Adrenal gland (tissue), 9 donors: ENCODE measurements at regions not wholly inside any gene's neighbourhood (a gene's known extent, or its start where the extent isn't known, plus 50 kb on each side); places are given as distances from the start of the nearest gene placed in this dataset.

Experiments
- DNase-seq, 7 donors: peaks; one replicate each; pipeline ENCODE4 v3.0.0-alpha.2; 2019 to 2020
- H3K27ac ChIP-seq, 5 donors: fragments of 200-600 bp; sonication (generic) in 4 of 5; 1 replicate in 3 of 5; 2 replicates in 2 of 5; pipeline versions ENCODE4 v1.5.1 to v1.8.0; 2016 to 2020; ENCODE audit warnings: mild to moderate bottlenecking in 1 of 5
- H3K27me3 ChIP-seq: fragments of 200-600 bp; 2 replicates; pipeline ENCODE4 v1.8.0; 2021
- H3K36me3 ChIP-seq, 2 donors: fragments of 200-600 bp; replicated peaks in 1 of 2; 1 replicate in 1 of 2; 2 replicates in 1 of 2; pipeline versions ENCODE4 v1.5.1 to v1.8.0; 2018 to 2022
- H3K4me1 ChIP-seq, 2 donors: fragments of 200-600 bp; replicated peaks in 1 of 2; 1 replicate in 1 of 2; 2 replicates in 1 of 2; pipeline versions ENCODE4 v1.5.1 to v1.8.0; 2018 to 2021
- H3K4me3 ChIP-seq, 4 donors: fragments of 200-600 bp; sonication (generic) in 3 of 4; one replicate each; pipeline ENCODE4 v1.5.1; 2016 to 2018
- H3K9me3 ChIP-seq, 3 donors: fragments of 200-600 bp; sonication (generic) in 1 of 3; replicated peaks in 1 of 3; 1 replicate in 2 of 3; 2 replicates in 1 of 3; pipeline versions ENCODE4 v1.5.1 to v1.8.0; 2016 to 2021
- POLR2A ChIP-seq, 2 donors: fragments of 450-650 bp; IDR thresholded peaks; one replicate each; pipeline ENCODE4 v1.6.1; 2017; ENCODE audit warnings: antibody characterized with exemption in 2 of 2, mild to moderate bottlenecking in 2 of 2, moderate library complexity in 1 of 2
- WGBS, 4 donors: extraction: QIAGEN DNeasy Blood & Tissue Kit in 2 of 4; methylation state at CpG; one replicate each; pipeline versions ENCODE4 v1.1.5 to v1.1.7; 2013 to 2017; 5-methylcytosine and 5-hydroxymethylcytosine counted together
- intact Hi-C, 2 donors: fragments of 100-400 bp; cut with DNase I; formaldehyde crosslinking; loops; one replicate each; pipeline versions ENCODE4 v1.14.1 to v1.15.0; 2022 to 2023
- TF ChIP-seq, protein P1 (sequence below), 6 experiments: fragments of 450-650 bp in 4 of 6; fragments of 200-600 bp in 2 of 6; sonication (generic) in 1 of 6; IDR thresholded peaks; 1 replicate in 5 of 6; 2 replicates in 1 of 6; pipeline versions ENCODE4 v1.5.1 to v1.8.0; 2016 to 2021; ENCODE audit warnings: antibody characterized with exemption in 6 of 6, mild to moderate bottlenecking in 2 of 6, moderate library complexity in 1 of 6
- donor health status: healthy with polysubstance abuse.
- donor health status: Bipolar disorder and iron deficiency.
- donor health status: DM: yes; HTN: yes; CAD: no.
- donor health status: DM: no; HTN: no; CAD: no.
- donor health status: DM: no; HTN: no; CAD: no.

GRCh38 chrX:88024022-88024421 is 506.4 kb downstream of the KLHL4 start:
- Histone ChIP-seq H3K27ac (no peak overlapping the region), H3K9me3 (no peaks in the 10 kb centered on the region), H3K36me3 (no peaks in the 10 kb centered on the region), H3K4me1 (no peaks in the 10 kb centered on the region), H3K27me3 (peaks cover 4% of the 10 kb centered on the region), H3K4me3 (no peak overlapping the region)
- DNase-seq, result no peak
- intact Hi-C loops, result no loop called here
- TF ChIP-seq POLR2A (IDR thresholded peaks at IDR 0.05), result no peak
- TF ChIP-seq, protein P1, sequence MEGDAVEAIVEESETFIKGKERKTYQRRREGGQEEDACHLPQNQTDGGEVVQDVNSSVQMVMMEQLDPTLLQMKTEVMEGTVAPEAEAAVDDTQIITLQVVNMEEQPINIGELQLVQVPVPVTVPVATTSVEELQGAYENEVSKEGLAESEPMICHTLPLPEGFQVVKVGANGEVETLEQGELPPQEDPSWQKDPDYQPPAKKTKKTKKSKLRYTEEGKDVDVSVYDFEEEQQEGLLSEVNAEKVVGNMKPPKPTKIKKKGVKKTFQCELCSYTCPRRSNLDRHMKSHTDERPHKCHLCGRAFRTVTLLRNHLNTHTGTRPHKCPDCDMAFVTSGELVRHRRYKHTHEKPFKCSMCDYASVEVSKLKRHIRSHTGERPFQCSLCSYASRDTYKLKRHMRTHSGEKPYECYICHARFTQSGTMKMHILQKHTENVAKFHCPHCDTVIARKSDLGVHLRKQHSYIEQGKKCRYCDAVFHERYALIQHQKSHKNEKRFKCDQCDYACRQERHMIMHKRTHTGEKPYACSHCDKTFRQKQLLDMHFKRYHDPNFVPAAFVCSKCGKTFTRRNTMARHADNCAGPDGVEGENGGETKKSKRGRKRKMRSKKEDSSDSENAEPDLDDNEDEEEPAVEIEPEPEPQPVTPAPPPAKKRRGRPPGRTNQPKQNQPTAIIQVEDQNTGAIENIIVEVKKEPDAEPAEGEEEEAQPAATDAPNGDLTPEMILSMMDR (IDR thresholded peaks at IDR 0.05), result no peak
- WGBS, 4 donors, result 78 to 90% (median 85%) methylated on average over 3 of the region's 3 CpGs

DNA sequence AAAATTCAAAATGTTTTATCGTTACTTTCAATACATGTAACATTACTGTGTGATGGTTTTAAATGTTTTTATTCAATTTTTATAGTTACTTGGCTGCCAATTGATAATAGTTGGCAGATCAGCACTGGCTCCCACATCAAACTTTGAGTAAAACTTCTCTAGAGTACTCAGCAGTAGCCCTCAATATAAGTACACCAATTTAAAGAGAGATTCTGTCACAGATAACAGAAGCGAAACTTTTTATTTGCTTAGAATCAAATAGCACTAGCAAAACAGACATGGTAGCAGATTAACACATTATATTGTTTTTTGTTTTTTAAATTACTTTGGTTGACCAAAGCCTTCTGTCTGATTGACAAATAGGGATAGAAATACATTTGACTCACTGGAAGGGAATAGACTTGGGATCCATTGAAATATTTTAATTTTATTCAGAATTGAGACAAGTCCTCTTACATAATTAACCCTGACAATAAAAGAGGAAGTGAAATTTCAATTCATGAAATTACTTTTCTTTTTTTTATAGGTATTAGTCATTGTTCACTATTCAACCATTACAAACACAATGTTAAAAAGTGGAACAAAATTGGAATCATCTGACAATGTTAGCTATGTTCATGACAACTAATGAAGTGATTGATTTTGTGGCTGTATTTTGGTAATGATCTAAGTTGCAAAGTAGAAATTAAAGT is 554.9 kb downstream of the KLHL4 start:
- 73 to 94% (median 83%) methylated on average over 2 of the region's 2 CpGs for WGBS, 4 donors
- H3K4me1 ChIP-seq, result no peaks in the 10 kb centered on the region
- H3K27ac ChIP-seq, result no peak overlapping the region
- no peak for DNase-seq
- intact Hi-C loops, result no loop called here
- no peaks in the 10 kb centered on the region for H3K9me3 ChIP-seq
- no peak overlapping the region for H3K4me3 ChIP-seq
- no peaks in the 10 kb centered on the region for H3K36me3 ChIP-seq
- TF ChIP-seq, protein P1 (IDR thresholded peaks at IDR 0.05), result no peak
- no peak for TF ChIP-seq POLR2A (IDR thresholded peaks at IDR 0.05)
- H3K27me3 ChIP-seq, result no peaks in the 10 kb centered on the region

DNA sequence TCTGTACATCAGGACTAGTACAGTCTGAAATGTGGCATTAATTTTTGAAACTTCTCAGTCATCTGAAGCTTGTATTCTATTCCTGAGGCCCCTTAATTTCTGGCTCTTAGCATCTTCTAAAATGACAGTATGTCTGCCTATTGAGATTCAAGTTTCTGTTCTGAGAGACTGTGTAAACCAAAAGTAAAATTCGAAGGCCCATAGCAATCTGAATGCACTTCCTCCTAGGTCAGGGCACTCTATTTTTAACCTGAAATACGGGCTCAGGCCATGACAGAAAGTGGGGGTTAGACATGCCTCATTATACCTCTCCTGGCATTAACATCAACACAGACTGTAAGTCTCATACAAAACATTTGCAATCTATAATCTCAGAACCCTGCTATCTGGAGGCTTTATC is 584.4 kb downstream of the KLHL4 start:
- intact Hi-C loops, result no loop called here
- Histone ChIP-seq H3K4me3 (no peak overlapping the region), H3K9me3 (no peaks in the 10 kb centered on the region), H3K4me1 (no peaks in the 10 kb centered on the region), H3K27ac (no peak overlapping the region), H3K36me3 (no peaks in the 10 kb centered on the region), H3K27me3 (peaks cover 15% of the 10 kb centered on the region)
- no peak for TF ChIP-seq POLR2A (IDR thresholded peaks at IDR 0.05)
- TF ChIP-seq, protein P1 (IDR thresholded peaks at IDR 0.05), result no peak
- DNase-seq, result no peak
- whole genome bisulfite sequencing, 4 donors, result 15 to 23% (median 19%) methylated on average over 2 of the region's 2 CpGs

DNA sequence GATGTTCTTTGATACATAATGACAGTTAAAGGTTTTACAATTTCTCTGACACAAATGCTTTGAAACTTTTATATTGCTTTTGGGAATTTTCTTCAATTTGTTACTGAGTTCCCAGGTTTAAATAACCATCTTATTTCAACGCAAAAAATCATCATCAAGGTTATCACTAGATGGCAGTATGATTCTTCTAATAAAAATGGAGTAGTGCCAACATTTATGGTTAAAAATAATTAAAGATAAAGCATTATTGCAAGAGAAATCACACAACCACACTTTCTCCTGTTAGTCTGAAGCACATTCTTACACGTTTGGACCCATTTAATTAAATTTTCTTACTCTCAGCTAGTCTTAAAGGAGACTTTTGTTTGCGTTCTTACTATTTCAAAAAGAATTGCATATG is 611.3 kb upstream of the CPXCR1 start:
- no peaks in the 10 kb centered on the region for H3K36me3 ChIP-seq
- H3K27me3 ChIP-seq, result no peaks in the 10 kb centered on the region
- no peak overlapping the region for H3K27ac ChIP-seq
- H3K4me1 ChIP-seq, result no peaks in the 10 kb centered on the region
- TF ChIP-seq, protein P1 (IDR thresholded peaks at IDR 0.05), result peak in 1 of 6 experiments; percentile 33
- no peak for TF ChIP-seq POLR2A (IDR thresholded peaks at IDR 0.05)
- intact Hi-C loops, result no loop called here
- H3K4me3 ChIP-seq, result no peak overlapping the region
- 20 to 28% (median 23%) methylated on average over 3 of the region's 3 CpGs for WGBS, 4 donors
- H3K9me3 ChIP-seq, result no peaks in the 10 kb centered on the region
- DNase-seq, result no peak
